ENCODE measurements at regions not wholly inside any gene's neighbourhood (a gene's known extent, or its start where the extent isn't known, plus 50 kb on each side); places are given as distances from the start of the nearest gene placed in this dataset.

DNA sequence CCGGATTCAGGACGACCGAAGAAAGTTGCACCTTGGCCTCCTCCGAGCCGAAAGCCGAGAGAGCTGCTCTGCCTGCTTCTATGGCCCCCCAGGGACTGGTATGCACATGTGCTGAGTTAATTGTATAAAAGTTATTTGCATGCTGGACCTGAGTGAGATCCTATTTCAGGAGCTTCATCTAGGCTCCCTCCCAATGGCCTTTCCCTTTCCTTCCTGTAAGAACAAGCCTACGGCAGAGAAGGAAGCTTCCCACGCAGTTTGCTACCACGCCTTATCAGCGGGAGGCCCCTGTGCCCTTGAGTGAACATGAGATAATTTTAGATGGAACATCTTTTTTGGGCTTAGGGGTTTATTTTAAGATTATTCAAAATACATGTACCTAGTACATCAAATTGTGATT, 65.9 kb downstream of the RIN2 start:
- TF ChIP-seq MEIS1 (CRISPR knock-in tag; IDR thresholded peaks at IDR 0.05; ENCODE audit: borderline replicate concordance) (no peak), ZNF460 (CRISPR knock-in tag; IDR thresholded peaks at IDR 0.05; ENCODE audit: borderline replicate concordance) (no peak), ZSCAN29 (CRISPR knock-in tag; conservative IDR thresholded peaks at IDR 0.05) (no peak), NRL (CRISPR knock-in tag; IDR thresholded peaks at IDR 0.05; ENCODE audit: borderline replicate concordance) (no peak)
- TF ChIP-seq, protein P1, sequence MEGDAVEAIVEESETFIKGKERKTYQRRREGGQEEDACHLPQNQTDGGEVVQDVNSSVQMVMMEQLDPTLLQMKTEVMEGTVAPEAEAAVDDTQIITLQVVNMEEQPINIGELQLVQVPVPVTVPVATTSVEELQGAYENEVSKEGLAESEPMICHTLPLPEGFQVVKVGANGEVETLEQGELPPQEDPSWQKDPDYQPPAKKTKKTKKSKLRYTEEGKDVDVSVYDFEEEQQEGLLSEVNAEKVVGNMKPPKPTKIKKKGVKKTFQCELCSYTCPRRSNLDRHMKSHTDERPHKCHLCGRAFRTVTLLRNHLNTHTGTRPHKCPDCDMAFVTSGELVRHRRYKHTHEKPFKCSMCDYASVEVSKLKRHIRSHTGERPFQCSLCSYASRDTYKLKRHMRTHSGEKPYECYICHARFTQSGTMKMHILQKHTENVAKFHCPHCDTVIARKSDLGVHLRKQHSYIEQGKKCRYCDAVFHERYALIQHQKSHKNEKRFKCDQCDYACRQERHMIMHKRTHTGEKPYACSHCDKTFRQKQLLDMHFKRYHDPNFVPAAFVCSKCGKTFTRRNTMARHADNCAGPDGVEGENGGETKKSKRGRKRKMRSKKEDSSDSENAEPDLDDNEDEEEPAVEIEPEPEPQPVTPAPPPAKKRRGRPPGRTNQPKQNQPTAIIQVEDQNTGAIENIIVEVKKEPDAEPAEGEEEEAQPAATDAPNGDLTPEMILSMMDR (CRISPR knock-in tag; IDR thresholded peaks at IDR 0.05) = no peak

Data from HepG2 (cell line).